Ramos (cell line): ENCODE measurements at regions not wholly inside any gene's neighbourhood (a gene's known extent, or its start where the extent isn't known, plus 50 kb on each side); places are given as distances from the start of the nearest gene placed in this dataset.
"Not testable (repeated sequence)": the region's sequence is repeated elsewhere in the genome, so short reads cannot be mapped to it uniquely, and the experiment has no call there.

ENCODE experiments used
- in situ Hi-C: fragments of 300-500 bp; cut with MboI; formaldehyde crosslinking; loops from one replicate; pipeline ENCODE4 v1.14.3; 2022; ENCODE audit warnings: low sequenced_read_pairs; ENCODE audit not compliant: unreplicated experiment

GRCh38 chr5:136569875-136570274 is 204.5 kb upstream of the TRPC7 start:
- in situ Hi-C loops, result not testable (repeated sequence)

- in situ Hi-C loops, result not testable (repeated sequence)
Measured at GRCh38 chr5:136565457-136565856, 200.1 kb upstream of the TRPC7 start.

GRCh38 chr5:136565050-136565449 is 199.7 kb upstream of the TRPC7 start:
- in situ Hi-C loops, result not testable (repeated sequence)

DNA sequence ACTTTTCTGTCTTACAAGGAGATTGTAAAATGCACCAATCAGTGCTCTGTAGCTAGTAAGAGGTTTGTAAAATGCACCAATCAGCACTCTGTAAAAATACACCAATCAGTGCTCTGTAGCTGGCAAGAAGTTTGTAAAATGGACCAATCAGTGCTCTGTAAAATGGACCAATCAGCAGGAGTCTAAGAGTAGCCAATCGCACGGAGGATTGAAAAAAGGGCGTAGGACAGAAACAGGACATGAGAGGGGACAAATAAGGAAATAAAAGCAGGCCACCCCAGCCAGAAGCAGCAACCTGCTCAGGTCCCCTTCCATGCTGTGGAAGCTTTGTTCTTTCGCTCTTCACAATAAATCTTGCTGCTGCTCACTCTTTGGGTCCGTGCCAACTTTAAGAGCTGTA is 199.1 kb upstream of the TRPC7 start:
- in situ Hi-C loops, result not testable (repeated sequence)

DNA sequence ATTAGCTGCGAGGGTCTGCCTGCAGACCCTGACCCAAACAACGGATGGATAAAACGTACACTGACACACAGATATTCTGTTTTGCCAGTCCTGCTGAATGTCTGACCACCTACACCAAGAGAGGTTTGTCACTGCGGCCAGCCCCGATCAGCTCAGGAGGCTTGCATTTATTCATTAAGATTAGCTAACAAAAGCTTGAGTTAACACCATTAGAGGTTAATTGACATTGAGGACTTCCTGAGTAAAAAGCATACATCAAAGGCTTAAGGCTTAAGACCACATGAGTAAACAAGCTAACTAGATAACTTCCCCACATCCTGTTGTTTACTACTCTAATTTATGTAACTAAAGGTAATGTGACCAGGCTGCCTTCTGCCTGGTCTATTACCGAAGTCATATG is 198.1 kb upstream of the TRPC7 start:
- in situ Hi-C loops, result no loop called here

DNA sequence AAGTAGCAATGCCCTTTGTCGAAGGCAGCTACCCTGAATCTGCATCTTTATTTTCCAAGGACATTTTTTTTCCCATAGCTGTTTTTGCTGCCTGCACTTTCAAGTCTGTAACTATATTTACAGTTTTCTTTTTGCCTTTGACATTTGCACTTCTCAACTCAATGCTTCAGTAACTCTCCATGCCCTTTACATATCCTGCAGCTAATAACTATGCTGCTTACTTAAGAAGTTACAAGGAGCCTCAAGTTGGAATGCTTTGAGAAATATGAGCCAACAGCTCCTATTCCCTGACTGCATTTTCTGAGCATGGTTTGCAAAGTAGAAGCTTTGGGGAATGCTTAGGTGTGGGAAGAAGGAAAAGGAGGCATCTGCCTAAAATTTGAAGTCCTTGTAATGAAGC is 194.8 kb upstream of the TRPC7 start:
- in situ Hi-C loops, result no loop called here

GRCh38 chr5:136559651-136560050 is 194.3 kb upstream of the TRPC7 start:
- in situ Hi-C loops, result no loop called here

GRCh38 chr5:136547096-136547495 is 181.8 kb upstream of the TRPC7 start:
- in situ Hi-C loops, result not testable (repeated sequence)

DNA sequence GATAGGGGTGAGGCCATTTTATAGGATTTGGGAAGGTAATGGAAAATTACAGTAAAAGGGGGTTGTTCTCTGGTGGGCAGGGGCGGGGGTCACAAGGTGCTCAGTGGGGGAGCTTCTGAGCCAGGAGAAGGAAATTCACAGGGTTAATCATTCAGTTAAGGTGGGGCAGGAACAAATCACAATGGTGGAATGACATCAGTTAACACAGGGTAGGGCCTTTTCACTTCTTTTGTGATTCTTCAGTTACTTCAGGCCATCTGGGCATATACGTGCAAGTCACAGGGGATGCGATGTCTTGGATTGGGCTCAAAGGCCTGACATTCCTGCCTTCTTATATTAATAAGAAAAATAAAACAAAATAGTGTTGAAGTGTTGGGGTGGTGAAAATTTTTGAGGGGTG is 181.1 kb upstream of the TRPC7 start:
- in situ Hi-C loops, result not testable (repeated sequence)

DNA sequence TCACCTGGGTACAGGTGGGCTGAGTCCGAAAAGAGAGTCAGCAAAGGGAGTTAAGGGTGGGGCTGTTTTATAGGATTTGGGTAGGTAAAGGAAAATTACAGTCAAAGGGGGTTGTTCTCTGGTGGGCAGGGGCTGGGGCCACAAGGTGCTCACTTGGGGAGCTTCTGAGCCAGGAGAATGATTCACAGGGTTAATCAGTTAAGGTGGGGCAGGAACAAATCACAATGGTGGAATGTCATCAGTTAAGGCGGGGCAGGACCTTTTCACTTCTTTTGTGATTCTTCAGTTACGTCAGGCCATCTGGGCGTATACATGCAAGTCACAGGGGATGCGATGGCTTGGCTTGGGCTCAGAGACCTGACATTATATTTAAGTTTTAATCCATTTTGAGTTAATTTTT is 179.7 kb upstream of the TRPC7 start:
- in situ Hi-C loops, result not testable (repeated sequence)

DNA sequence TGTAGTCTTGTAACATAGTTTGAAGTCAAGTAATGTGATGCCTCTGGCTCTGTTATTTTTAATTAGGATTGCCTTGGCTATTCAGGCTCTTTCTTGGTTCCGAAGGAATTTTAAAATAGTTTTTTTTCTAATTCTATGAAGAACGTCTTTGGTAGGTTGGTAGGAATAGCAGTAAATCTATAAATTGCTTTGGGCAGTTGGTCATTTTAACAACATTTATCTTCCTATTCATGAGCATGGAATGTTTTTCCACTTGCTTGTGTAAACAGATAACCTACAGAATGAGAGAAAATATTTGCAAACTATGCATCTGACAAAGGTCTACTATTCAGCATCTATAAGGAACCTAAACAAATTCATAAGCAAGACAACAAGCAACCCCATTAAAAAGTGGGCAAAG is 173.2 kb upstream of the TRPC7 start:
- in situ Hi-C loops, result no loop called here

DNA sequence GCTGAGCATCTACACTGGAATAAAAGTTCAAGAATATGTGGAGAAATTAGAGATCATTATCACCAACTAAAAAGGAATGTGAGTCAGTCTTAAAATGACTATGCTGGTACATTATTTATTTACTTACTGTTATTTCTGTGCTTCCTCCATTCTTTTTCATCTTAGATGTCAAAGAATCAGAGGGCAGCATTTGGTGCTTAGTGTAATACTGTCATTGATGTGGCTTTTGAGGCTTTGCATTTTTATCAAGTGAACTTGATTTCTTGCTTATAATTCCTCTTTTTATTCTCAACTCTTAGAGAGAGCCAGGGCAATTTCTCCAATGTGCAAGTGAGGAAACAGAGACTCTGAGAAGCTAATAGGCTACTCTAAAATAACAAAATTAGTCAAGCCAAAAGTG is 163.7 kb upstream of the TRPC7 start:
- in situ Hi-C loops, result no loop called here

DNA sequence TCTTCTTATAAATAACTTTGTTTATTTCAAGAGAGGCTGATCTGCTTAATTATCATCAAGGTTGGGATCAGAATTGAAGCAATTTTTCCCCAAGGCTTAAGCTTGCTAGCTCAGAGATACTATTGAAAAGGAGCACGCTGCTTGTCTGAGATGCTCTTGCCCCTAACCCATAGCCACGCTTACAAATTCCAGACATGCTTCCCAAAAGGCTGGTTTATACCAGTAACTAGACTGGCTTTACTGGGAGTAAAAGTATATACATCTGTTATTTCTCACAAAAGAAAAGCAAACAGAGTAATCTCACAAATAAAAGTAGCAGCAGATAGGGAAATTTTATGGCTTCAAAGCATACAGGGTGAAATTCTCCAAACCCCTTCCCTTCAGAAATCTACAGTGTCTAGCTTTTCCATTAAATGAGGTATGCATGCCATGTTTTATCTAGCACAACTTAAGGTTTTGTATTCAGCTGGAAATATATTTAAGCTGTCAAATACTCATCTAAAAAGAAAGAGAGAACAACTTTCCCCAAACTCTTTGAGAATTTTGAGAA is 163.2 kb upstream of the TRPC7 start:
- in situ Hi-C loops, result no loop called here

DNA sequence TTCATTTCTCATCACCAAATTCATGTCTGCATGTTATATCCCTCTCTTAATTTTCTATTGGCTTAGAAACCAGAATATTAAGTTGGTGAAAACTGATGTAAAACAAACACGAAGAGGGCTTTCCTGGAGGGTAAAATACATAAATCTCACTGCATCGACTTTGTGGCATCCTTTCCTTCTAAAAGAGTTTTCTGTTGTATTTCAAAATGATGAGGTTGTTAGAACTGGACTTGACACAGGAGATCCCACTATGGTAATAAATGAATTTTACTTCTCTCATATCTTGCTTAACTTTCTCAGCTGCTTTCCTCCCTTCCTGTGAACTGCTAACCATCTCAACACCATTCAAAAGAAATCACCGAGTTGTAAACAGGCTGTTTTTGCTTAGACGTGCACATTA is 162.0 kb upstream of the TRPC7 start:
- in situ Hi-C loops, result no loop called here

DNA sequence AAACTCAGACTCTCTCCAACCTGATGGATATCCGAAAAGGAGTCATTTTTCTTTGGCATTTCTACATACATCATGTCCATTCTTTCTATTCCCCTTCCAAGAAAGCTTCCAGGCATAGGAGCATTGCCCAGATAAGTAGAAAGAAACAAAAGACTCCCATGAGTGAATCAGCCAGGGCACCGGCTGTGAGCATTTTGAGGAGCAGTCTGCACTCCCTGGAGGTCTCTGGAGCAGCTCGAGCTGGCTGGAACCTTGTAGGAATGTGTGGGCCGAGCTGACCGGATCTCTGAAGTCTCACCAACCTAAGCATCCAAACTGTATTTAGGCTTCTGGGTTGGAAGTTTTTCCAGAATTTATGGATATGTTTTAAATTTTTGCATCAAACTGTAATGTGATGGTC is 161.4 kb upstream of the TRPC7 start:
- in situ Hi-C loops, result no loop called here

GRCh38 chr5:136526021-136526420 is 160.7 kb upstream of the TRPC7 start:
- in situ Hi-C loops, result no loop called here

DNA sequence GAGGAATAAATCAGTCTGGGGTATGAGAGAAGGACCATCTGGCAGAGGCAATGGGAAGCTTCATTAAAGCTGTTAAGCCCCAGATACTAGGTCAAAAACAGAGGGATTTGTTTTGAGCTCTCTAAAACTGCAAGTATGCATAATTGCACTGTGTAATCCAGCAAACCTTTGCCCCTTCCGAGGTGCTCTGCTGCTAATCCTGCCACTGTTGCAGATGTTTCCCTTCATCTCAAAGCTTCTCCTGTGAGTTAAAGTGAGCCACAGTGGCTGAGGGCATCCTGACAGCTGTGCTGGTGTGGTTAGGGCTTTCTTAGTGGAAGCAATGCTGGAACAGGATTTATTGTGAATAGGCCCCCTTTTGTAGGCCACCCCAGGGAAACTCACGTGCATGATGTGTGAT is 160.3 kb upstream of the TRPC7 start:
- in situ Hi-C loops, result no loop called here

DNA sequence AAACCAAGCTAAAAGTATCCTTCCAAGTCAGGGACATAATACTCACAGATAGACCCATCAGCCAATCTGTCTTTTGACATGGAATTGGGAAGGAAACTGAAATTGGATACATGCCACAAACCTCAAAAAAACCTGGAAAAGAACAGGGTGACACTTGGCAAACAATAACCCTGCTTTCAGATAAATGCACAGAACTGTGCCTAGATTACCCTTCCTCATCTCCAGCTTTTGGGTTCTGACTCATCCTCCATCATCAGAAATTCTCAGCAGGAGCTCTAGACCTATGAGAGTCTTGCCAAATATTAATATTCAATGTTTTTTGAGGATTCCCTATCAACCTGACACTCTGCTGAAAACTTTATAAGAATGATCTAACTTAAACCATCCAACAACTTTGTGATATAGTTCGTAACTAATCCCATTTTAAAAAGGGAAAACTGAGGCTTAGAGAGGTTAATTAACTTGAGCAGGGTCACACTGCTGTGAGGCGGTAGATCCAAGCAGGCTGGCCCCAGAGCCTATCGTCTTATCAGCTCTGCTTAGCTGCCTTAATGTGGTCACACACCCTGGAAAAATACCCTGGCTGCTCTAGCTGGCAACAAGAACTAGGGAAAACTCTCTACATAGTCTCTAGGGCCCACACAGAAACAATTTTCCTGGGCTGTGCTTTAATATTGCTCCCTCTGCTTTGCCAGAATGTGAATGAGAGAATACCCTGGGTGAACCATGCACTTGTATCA is 157.0 kb upstream of the TRPC7 start:
- in situ Hi-C loops, result no loop called here

DNA sequence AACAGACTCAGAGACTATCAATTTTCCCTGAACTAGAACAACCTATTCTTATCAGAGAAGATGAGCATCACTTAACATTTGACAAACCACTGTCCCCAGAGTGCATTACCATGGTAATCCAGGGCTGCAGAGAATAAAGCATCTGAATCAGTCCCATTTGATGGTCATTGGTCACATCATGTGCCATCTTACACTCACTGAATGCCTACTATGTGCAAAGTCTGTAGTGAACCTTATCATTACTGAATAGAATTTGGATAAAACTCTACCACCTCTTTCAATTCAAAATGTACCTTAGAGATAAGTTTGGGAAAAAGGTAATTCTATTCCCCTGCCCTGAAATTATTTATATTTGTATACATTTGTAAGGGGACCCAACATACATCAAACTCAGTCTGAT is 156.4 kb upstream of the TRPC7 start:
- in situ Hi-C loops, result no loop called here

DNA sequence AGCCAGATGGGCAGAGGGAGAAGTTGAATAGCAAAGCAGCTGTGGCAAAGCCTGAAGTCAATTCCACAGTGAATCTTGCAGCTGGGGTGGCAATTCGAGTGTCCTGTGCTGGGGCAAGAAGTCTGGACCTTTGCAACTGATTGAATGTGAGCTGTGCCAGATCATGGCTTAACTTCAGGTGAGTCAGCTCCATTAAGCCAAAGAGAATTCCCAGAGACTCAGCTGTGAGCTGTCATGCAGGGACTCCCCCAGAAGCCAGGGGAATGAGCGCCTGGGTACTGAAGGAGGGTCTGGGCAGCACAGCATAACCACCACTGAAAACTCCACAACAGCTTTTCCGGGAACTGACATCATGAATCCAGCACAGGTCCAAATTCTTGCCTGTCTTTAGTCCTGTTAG is 153.5 kb upstream of the TRPC7 start:
- in situ Hi-C loops, result no loop called here

GRCh38 chr5:136518174-136518573 is 152.8 kb upstream of the TRPC7 start:
- in situ Hi-C loops, result no loop called here

DNA sequence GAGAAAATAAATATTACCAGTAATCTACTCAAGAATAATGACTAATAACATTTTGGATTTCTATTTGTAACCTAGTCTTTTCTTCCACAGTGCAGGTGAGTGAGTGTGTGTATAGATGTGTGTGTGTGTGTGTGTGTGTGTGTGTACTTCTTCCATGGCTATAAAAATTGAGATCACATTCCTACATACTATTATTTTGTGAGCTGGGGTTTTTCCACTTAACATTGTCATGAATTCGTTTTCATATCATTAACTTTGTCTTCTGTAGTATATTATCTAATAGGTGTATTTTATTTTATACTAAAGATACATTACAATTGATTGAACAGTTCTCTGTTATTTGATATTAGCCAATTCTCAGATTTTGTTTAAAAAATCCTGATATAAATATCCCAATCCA is 152.4 kb upstream of the TRPC7 start:
- in situ Hi-C loops, result no loop called here
